ENCODE measurements at regions not wholly inside any gene's neighbourhood (a gene's known extent, or its start where the extent isn't known, plus 50 kb on each side); places are given as distances from the start of the nearest gene placed in this dataset.

DNA sequence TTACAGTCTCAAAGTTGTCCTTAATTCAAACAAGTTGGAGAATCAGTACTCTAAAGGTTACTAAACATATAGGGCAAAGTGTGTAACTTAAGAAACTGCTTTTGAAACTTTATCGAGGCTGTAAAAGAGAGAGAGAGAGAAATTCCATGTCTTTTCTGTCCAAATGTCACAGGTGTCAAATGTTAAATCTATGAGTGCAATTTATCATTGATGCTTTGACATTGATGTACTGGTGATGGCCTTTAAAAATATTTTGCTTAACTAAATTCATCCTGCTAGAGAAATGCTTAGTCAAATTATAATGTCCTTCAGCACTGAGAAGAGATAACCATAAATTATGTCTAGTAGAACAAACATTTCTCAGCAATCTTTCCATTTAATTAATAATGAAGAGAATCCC is 1602.1 kb upstream of the TMEFF2 start:
- no peak for DNase-seq

DNA sequence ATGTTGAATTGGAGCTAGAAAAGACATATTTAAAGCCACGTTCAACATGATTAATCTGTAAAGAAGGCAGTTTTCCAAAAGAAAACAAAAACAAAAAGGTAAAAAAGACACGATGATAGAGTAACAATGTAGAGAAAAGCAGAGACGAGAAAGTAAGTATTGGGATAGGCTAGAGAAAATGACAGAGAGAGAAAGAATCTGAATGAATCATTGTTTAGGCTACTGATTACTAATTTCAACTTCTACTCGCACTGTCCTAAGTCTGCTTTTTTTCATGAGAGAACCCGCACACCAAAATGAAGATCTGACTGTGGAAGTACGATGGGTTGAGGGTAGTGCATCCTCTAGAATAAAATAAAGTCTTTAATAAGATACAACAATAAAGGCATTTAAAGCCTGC is 1599.2 kb upstream of the TMEFF2 start:
- DNase-seq, result no peak

DNA sequence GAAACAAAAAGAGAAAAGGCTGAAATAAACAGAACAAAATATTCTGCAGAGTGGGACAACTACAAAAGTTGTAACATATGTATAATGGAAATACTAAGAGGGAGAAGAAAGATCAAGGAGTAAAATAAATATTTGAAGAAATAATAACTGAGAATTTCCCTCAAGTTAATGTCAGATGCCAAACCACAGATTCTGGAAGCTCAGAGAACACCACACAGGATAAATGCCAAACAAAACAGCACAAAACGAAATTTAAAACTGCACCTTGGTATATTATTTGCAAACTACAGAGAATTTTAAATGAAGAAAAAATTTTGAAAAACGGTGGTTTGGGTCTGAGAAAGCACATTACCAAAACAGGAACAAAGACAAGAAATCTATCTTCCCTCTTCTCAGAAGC is 1588.9 kb upstream of the TMEFF2 start:
- DNase-seq, result no peak

DNA sequence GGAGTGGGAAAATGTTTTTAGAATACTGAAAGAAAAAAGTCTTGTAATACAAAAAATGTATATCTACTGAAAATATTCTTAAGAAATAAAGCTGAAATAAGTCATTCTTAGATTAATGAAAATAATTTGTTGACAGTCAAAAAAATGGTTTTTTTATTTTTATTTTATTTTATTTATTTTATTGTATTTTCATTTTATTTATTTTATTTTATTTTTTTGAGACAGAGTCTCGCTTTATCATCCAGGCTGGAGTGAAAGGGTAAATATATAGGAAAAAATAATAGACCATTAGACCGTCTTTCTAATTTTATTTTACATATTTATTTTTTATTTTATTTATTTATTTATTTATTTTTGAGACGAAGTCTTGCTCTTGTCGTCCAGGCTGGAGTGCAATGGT is 1583.6 kb upstream of the TMEFF2 start:
- DNase-seq, result no peak

DNA sequence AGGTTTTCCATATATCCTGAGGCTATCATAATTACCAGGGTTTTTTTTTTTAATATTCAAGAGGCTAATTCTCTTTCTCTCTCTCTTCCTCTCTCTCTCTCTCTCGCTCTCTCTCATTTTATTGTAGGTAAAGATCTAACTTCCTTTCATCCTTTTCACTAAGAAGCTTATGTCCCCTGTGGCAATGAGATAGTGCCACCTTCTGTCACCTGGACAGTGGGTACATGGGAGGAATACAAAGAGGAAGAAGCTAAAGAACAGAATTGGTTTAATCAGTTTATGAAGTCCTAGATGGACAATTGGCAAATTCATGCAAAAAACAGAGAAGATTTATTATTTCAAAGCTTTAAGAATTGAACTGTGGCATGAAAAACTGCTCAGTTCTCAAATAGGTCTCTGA is 1582.3 kb upstream of the TMEFF2 start:
- no peak for DNase-seq

DNA sequence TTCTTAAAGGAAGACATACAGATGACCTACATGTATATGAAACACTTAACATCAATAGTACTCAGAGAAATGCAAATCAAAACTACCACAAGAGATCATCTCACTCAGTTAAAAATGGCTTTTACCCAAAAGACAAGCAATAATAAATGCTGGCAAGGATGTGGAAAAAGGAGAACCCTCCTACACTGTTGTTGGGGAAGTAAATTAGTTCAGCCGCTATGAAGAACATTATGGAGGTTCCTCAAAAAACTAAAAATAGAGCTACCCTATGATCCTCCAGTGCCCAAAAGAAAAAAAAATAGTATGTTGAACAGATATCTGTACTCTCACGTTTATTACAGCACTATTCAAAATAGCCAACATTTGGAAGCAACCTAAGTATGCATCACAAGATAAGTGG is 1579.4 kb upstream of the TMEFF2 start:
- DNase-seq, result no peak

DNA sequence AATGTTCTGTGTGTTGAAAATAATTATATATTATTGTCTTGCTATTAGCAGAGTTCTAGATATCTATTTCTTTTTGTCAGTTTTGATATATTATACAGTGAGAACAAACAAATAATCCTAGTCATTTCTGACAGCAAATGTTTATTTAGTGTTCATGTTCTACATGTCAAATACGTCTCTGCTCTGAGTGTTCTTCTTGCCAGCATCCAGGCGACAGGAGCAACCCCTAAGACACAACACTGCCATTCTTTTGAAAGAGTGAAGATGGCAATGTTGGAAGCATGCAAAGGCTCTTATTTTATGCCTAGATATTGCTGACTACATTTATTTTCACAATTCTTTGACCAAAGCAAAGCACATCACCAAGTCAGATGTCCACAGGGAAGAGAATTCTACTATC is 1556.6 kb upstream of the TMEFF2 start:
- no peak for DNase-seq

DNA sequence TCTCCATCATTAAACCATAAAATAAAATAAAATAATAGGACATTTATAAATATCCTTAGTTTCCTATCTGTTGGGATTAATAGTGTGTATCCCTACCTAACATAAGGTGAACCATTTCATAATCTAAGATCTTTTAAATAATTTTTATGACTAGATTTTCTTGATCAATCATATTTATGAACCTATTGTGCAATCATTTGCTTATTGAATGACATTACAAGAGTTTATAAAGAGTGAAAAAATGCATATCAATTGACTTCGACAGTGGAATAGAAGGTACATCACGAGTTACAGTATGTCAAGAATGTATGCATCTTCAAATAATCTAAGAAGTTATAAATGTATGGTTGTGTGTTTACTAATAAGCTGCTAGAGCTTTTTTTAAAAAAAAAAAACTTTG is 1554.8 kb upstream of the TMEFF2 start:
- no peak for DNase-seq

DNA sequence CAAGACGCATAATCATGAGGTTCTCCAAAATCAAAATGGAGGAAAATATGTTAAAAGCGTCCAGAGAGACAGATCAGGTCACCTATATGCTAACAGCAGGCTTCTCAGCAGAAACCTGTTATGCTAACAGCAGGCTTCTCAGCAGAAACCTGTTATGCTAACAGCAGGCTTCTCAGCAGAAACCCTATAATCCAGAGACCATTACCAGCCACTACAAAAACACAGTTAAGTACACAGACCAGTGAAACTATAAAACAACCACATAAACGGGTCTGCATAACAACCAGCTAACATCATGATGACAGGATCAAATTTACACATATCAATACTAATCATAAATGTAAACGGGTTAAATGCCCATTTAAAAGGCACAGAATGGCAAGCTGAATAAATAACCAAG is 1548.4 kb upstream of the TMEFF2 start:
- DNase-seq, result peak; percentile 13

DNA sequence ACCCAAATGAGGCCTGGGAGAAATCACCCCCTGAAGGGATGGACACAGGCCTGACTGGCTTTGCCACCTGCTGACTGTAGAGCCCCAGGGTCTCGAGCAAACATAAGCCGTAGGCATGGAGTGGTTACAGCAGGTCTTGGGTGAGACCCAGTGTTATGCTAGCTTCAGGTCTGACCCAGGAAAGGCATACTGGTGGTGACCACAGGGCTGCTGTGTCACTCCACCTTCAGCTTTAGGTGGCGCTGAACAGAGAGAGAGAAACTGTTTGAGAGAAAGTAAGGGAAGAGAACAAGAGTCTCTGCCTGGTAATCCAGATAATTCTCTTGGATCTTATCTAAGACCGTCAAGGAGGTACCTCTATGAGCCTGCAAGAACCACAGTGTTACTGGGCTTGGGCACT is 1544.2 kb upstream of the TMEFF2 start:
- DNase-seq, result no peak

DNA sequence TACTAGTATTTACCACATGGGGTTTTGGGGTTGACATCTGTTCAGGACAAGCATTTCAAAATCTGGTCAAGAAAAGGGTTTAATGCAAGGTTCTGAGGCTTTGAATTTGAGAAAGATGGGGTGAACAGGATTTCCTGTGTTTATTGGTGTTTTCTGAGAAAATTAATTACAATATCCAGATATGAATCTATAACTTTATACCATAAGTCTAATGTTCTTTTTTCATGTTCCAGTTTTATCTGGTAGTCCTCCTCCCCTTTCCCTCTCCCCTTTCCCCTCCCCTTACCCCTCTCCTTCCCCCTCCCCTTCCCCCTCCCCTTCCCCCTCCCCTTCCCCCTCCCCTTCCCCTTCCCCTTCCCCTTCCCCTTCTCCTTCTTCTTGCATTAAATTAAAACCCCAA is 1518.2 kb upstream of the TMEFF2 start:
- DNase-seq, result no peak

DNA sequence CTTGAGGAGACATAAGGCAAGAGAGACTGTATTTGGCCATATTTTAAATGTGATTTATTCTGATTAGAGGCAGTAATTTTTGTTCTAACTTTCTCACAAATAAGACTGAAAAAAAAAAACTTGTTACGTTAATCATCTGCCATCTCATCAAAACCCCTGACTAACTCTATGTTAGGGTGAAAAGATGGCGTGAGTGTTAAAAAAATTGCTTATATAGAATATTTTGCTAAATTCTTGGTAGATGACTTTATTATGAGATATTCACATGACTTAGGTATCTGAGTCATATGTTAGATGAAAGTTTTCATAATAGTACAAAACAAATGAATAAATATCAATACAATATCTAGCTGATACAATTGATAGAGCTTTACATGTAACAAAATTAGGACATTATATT is 1508.7 kb upstream of the TMEFF2 start:
- DNase-seq, result no peak

DNA sequence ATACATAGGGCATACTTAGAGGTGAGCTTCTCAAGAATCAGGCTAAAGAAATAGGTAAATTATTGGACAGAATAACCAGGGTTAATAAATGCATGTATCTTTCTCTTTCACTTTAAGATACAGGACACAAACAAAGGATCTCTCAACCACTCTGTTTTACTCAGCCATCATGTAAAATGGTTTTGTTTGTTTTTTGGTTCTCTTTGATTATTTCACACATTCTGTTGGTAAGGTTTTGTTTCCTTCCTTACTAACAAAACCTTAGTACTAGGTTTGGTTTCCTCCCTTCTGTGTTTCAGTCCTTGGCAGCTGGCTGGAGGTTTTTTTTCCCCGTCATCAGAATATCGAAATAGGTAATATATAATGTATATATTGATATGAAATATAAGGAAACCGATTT is 1506.8 kb upstream of the TMEFF2 start:
- DNase-seq, result no peak

DNA sequence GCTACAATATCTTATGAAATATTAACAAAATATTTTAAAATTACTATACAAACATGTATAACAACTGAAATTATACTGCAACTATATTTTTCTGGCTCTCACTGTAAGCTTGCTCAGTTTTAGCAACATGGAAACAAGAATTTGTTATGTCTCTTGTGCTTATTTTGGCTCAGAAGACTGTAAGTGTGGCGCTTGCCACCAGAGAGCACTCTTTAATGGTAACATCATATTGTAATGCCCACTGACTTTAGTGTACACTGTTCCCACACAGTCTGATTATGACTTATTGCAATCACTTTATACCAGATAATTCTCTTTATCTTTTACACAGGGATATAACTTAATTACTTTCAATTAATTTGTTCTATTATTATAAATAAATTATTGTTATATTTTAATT is 1500.6 kb upstream of the TMEFF2 start:
- peak; percentile 9 for DNase-seq

DNA sequence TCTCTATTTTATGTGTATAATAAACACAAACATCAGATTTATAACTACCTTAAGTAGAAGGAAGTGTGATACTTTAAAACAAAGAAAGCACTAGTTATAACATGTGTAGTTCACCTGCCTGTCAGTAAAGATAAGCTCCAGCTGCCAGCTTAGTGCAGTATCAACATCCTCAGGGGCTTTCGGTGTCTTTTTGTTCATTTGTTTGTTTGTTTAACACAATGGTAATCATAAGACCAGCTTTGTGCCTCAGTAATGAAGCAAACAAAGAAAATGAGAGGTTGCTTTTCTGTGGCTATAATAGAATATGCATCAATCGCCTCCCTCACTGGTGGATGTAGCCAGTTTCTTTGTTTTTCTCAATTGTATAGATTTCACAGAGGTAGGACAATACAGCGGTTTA is 1499.0 kb upstream of the TMEFF2 start:
- DNase-seq, result no peak

DNA sequence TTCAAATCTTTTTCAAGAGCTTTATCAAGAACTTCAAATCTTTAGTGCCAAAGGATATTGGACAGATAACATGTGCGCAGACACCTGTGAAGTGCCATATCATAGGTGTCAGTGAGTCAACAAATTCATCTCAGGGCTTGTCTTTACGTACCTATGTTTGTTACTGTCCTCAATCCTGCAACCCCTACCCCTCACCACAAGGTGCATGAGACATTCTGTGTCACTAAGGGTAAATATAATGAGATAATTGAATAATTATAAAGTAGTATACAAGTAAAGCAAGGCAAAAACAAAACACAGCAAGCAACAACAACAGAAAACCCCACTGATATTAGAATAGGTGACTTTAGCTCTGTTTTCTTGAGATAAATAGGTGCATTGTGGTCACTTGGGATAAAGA is 1495.8 kb upstream of the TMEFF2 start:
- DNase-seq, result no peak

DNA sequence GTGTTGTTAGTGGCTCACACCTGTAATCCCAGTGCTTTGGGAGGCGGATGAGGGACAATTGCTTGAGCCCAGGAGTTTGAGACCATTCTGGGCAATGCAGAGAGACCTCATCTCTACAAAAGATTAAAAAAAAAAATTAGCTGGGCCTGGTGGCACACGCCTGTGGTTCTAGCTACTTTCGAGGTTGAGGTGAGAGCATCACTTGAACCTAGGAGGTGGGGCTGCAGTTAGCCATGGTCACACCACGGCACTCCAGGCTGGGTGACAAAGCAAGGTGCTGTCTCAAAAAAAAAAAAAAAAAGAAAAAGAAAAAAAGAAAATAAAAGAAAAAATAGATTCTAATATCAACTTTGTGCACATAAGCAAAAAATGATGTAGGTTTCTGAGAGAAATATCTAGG is 1492.5 kb upstream of the TMEFF2 start:
- no peak for DNase-seq

DNA sequence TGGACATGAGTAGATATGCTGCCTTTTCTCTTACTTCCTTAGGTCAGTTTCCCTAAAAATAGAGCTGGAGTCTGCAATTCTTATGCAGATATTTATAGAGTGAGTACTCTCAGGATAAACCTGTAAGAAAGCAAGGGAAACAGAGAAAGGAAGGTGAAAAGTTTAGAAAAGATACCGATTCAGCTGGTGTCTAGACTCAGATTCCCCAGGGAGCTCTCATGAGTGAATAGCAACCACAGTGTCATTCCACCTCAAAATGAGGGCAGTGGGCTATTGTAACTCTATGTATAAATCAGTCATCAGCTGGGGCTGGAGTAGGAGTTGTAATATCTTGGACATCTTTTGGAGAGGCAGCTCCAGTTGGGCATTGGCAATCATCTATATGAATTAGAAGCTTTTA is 1485.1 kb upstream of the TMEFF2 start:
- no peak for DNase-seq

DNA sequence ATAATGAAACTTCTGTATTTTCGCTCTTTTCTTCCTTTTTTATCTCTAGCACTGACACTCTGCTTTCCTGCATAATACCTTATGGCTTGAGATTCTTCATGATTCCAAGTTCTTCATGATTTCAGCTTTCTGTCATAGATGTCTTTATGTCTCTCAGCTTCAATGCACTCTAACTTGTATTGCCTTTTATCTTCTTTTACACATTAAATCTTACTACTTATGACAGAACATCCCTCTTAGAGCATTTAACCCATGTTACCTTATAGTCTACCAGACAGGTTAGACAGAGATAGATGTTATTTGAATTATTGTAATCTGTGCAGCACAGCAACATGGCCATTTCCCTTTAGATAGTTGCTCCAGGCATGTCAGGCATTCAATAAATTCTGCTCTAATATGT is 1475.7 kb upstream of the TMEFF2 start:
- DNase-seq, result no peak

DNA sequence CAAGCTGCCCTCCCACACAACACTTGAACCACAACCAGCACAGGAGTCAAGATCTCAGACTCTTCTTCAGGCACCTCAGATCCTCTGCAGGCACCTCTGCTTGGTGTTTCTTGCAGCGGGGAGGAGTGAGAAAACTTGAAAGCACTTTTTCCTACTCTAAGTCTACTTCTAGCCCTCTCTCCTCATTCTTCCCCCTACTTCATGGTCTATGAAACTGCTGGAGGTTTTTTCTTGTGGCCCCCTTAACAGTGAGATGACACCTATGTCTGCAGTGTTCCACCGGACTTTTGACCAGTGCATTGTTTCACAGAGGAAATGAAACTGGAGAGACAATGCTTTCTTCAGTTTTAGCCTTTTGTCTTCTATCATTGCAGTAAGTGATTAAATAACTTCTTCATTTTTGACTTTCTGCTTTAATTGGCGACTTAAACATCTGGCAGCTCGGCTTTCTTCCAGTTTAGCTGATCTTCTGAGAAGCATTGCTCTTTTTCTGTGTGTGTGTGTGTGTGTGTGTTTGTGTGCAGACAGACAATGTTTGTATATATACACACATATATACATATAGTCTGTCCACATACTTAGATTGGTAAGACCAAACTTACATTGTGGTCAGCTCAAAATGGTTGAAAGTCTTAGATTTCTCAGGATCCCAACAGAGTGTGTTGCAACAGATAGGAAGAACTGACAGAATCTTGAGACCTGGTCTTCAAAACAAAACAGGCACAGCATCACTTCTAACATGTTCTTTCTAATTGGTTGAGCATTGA is 1474.0 kb upstream of the TMEFF2 start:
- no peak for DNase-seq

DNA sequence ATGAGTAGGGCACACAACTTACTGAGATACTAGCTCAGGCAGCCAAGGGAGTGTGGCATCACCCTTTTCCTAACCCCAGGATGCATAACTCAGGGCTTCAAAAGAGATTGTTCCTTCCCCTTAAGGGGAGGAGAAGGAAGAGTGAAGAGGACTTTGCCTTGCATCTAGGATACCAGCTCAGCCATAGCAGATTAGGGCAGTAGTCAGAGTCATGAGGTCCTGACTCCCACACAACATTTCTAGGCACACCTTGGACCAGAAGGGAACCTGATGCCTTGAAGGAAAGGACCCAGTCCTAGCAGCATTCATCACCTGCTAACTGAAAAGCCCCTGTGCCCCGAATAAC is 1433.2 kb upstream of the TMEFF2 start:
- DNase-seq, result no peak

DNA sequence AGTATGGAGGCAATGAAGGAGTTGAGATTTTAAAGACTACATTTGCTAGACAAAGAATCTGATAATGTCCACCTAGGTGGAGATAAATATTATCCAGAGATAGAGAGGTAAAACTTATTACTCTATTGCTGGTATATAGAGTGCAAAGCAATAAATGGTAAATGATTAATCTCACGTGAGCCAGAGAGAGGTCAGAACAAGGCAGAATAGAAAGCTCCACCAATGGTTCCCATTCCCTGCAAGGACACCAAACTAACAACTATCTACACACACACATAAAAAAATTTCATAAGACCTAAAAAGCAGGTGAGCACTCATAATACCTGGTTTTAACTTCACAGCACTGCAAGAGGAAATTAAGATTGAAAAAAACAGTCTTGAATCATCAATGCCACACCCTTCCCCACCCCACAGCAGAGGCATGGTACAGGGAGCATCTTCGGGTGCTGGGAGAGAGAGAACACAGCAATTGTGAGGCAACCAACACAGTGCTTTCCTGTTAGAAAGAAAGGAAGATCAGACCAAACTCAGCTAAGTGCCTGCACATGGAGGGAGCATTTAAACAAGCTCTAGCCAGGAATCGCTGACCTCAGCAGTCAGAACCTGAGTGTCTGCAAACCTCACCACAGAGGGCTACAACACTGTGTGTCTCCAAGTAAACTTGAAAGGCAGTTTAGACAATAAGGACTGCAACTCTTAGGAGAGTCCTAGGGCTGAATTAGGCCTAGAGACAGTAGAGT is 1432.6 kb upstream of the TMEFF2 start:
- DNase-seq, result no peak

DNA sequence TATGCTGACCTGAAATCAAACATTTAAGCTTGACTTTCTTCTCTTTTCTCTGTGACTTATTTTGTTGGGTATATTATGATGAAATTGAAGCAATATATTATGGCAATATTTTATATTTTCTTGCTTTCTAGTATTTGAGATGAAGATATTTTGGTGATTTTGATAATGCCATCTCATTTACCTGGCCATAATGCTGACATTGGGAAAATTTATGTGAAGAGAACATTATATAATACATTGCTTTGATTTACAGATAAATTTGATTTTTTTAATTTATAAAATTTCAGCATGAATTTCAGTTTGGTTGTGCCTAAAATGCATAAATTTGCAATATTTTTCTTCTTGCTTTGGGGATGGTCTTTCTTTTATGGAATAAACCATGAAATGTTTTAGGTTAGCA is 1413.7 kb upstream of the TMEFF2 start:
- no peak for DNase-seq

DNA sequence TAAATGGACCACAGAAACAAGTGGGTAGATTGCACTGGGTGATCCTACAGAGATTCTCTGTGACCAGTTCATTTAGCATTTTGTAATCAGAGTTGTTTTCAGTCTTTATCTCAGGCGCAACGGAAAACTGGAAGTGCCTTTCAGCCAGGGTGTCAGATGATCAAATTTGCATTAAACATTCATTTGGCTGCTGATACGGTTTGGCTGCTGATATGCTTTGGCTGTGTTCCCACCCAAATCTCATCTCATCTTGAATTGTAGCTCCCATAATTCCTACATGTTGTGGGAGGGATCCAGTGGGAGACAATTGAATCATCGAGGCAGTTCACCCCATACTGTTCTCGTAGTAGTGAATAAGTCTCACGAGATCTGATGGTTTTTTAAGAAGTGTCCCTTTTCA is 1396.1 kb upstream of the TMEFF2 start:
- no peak for DNase-seq

DNA sequence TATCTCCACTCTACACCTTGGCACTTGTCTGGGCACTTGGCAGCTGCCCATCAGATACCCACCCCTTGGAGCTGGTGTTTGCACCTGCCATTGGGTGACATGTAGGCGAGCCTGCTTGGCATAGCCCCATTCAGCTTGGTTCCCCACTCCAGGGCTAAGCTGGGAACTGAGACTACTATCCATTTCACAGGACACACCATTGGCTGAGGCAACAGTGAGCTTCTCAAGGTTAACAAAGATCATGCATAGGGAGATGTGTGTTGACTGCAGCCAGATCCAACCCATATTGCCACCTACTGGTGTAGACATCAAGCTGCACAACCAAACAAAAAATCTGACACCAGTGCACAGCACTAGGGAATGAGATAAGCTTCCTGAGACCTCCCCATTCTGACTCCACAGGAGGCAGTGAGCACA is 1389.8 kb upstream of the TMEFF2 start:
- DNase-seq, result no peak
